ENCODE measurements at regions not wholly inside any gene's neighbourhood (a gene's known extent, or its start where the extent isn't known, plus 50 kb on each side); places are given as distances from the start of the nearest gene placed in this dataset.

GRCh38 chr13:90201202-90201601, 1146.3 kb upstream of the MIR17HG start:
- H3K4me3 ChIP-seq, result no peak overlapping the region
- H3K4me1 ChIP-seq (ENCODE audit: control insufficient read depth in 1 of 2, low read depth in 2 of 2), result no peaks in the 10 kb centered on the region
- H3K36me3 ChIP-seq, result no peaks in the 10 kb centered on the region
- TF ChIP-seq CTCF (IDR thresholded peaks at IDR 0.05), result no peak
- no peak overlapping the region for H3K27ac ChIP-seq
- DNase-seq (ENCODE audit: low spot score), result no peak
- no peak for ATAC-seq (ENCODE audit: insufficient number of reproducible peaks, low FRiP score, low read depth)
- H3K9me3 ChIP-seq, result no peaks in the 10 kb centered on the region
- no peaks in the 10 kb centered on the region for H3K27me3 ChIP-seq (replicated peaks; ENCODE audit: insufficient read depth)

- H3K4me1 ChIP-seq (ENCODE audit: control insufficient read depth in 1 of 2, low read depth in 2 of 2), result no peaks in the 10 kb centered on the region
- DNase-seq (ENCODE audit: low spot score) (no peak), ATAC-seq (ENCODE audit: insufficient number of reproducible peaks, low FRiP score, low read depth) (no peak)
- H3K36me3 ChIP-seq, result no peaks in the 10 kb centered on the region
- H3K9me3 ChIP-seq, result no peaks in the 10 kb centered on the region
- no peak overlapping the region for H3K27ac ChIP-seq
- TF ChIP-seq CTCF (IDR thresholded peaks at IDR 0.05), result no peak
- H3K4me3 ChIP-seq, result no peak overlapping the region
- no peaks in the 10 kb centered on the region for H3K27me3 ChIP-seq (replicated peaks; ENCODE audit: insufficient read depth)
Measured at GRCh38 chr13:90201676-90202460, 1145.6 kb upstream of the MIR17HG start.

GRCh38 chr13:90205081-90205480, 1142.4 kb upstream of the MIR17HG start:
- Histone ChIP-seq H3K27ac (no peak overlapping the region), H3K4me3 (no peak overlapping the region), H3K9me3 (no peaks in the 10 kb centered on the region), H3K27me3 (replicated peaks; ENCODE audit: insufficient read depth) (no peaks in the 10 kb centered on the region), H3K36me3 (no peaks in the 10 kb centered on the region), H3K4me1 (ENCODE audit: control insufficient read depth in 1 of 2, low read depth in 2 of 2) (no peaks in the 10 kb centered on the region)
- DNase-seq (ENCODE audit: low spot score), result no peak
- ATAC-seq (ENCODE audit: insufficient number of reproducible peaks, low FRiP score, low read depth), result no peak
- no peak for TF ChIP-seq CTCF (IDR thresholded peaks at IDR 0.05)

- Histone ChIP-seq H3K27ac (no peak overlapping the region), H3K4me1 (ENCODE audit: control insufficient read depth in 1 of 2, low read depth in 2 of 2) (no peaks in the 10 kb centered on the region), H3K27me3 (replicated peaks; ENCODE audit: insufficient read depth) (no peaks in the 10 kb centered on the region), H3K4me3 (no peak overlapping the region), H3K36me3 (no peaks in the 10 kb centered on the region), H3K9me3 (no peaks in the 10 kb centered on the region)
- DNase-seq (ENCODE audit: low spot score), result no peak
- ATAC-seq (ENCODE audit: insufficient number of reproducible peaks, low FRiP score, low read depth), result no peak
- no peak for TF ChIP-seq CTCF (IDR thresholded peaks at IDR 0.05)
Measured at GRCh38 chr13:90205911-90206310, 1141.6 kb upstream of the MIR17HG start.

- H3K27ac ChIP-seq, result no peak overlapping the region
- no peaks in the 10 kb centered on the region for H3K36me3 ChIP-seq
- H3K27me3 ChIP-seq (replicated peaks; ENCODE audit: insufficient read depth), result no peaks in the 10 kb centered on the region
- no peaks in the 10 kb centered on the region for H3K9me3 ChIP-seq
- no peak overlapping the region for H3K4me3 ChIP-seq
- H3K4me1 ChIP-seq (ENCODE audit: control insufficient read depth in 1 of 2, low read depth in 2 of 2), result no peaks in the 10 kb centered on the region
- no peak for ATAC-seq (ENCODE audit: insufficient number of reproducible peaks, low FRiP score, low read depth)
- no peak for TF ChIP-seq CTCF (IDR thresholded peaks at IDR 0.05)
- DNase-seq (ENCODE audit: low spot score), result no peak
Measured at GRCh38 chr13:90217275-90217674, 1130.2 kb upstream of the MIR17HG start.

All from thoracic aorta (tissue), 2 donors.